ENCODE measurements at regions not wholly inside any gene's neighbourhood (a gene's known extent, or its start where the extent isn't known, plus 50 kb on each side); places are given as distances from the start of the nearest gene placed in this dataset.

DNA sequence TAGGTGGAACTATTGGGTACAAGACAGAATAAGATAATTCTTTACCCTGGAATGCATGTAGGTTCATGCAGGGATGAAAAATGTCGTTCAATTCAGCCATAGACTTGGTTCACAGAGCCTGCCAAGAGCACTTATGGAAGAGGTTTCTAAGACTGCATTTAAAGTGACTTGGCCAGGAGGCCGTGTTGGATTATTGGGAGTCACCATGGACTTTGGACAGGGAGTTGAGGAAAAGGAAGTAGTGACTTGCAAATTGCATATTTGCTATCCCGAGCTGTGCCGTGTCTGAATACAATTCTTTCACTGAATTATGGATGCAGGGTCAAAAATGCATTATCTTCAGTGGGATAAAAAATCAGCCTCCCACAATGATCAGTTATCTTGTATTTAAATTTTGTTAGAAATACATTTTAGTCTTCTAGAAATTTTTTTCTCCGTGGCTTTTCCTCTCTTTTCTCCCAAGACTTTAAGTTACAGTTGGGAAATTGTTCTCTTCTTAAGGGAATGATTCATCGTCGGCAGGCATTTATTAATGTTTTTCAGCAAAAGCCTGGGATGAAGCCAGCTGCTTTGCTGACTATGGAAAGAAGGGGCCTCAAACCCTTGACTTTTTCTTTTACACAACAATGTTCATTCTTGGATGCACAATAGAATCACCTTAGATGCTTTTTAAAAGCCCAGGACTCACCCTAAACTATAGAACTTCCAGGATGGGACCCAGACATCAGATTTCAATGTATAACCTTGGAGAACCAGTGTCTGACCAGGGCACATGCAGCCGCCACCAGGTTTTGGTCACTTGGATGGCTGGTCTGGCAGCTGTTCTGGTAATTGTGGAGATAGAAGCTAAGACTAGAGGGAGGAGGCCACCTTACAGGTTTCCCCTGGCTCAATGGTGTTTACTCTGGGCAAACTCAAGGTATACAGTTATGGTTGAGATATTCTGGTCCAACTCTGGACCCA is 70.8 kb downstream of the FAT3 start:
- TF ChIP-seq, protein P1, sequence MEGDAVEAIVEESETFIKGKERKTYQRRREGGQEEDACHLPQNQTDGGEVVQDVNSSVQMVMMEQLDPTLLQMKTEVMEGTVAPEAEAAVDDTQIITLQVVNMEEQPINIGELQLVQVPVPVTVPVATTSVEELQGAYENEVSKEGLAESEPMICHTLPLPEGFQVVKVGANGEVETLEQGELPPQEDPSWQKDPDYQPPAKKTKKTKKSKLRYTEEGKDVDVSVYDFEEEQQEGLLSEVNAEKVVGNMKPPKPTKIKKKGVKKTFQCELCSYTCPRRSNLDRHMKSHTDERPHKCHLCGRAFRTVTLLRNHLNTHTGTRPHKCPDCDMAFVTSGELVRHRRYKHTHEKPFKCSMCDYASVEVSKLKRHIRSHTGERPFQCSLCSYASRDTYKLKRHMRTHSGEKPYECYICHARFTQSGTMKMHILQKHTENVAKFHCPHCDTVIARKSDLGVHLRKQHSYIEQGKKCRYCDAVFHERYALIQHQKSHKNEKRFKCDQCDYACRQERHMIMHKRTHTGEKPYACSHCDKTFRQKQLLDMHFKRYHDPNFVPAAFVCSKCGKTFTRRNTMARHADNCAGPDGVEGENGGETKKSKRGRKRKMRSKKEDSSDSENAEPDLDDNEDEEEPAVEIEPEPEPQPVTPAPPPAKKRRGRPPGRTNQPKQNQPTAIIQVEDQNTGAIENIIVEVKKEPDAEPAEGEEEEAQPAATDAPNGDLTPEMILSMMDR (conservative IDR thresholded peaks at IDR 0.05; ENCODE audit: low read depth in 2 of 2), result no peak
- TF ChIP-seq POLR2AphosphoS5 (IDR thresholded peaks at IDR 0.05; ENCODE audit: low read depth) (no peak), JUNB (IDR thresholded peaks at IDR 0.05; ENCODE audit: unreplicated experiment) (no peak), EZH2 (IDR thresholded peaks at IDR 0.05; ENCODE audit: low read depth, unreplicated experiment) (no peak), EZH2phosphoT487 (IDR thresholded peaks at IDR 0.05; ENCODE audit: unreplicated experiment) (no peak), ZNF331 (CRISPR knock-in tag; IDR thresholded peaks at IDR 0.05; ENCODE audit: low read depth) (no peak), CREB1 (CRISPR knock-in tag; IDR thresholded peaks at IDR 0.05; ENCODE audit: low read depth) (no peak), NANOG (IDR thresholded peaks at IDR 0.05; ENCODE audit: borderline replicate concordance) (no peak), ZNF114 (CRISPR knock-in tag; IDR thresholded peaks at IDR 0.05) (no peak)
- TF ChIP-seq, protein P2, sequence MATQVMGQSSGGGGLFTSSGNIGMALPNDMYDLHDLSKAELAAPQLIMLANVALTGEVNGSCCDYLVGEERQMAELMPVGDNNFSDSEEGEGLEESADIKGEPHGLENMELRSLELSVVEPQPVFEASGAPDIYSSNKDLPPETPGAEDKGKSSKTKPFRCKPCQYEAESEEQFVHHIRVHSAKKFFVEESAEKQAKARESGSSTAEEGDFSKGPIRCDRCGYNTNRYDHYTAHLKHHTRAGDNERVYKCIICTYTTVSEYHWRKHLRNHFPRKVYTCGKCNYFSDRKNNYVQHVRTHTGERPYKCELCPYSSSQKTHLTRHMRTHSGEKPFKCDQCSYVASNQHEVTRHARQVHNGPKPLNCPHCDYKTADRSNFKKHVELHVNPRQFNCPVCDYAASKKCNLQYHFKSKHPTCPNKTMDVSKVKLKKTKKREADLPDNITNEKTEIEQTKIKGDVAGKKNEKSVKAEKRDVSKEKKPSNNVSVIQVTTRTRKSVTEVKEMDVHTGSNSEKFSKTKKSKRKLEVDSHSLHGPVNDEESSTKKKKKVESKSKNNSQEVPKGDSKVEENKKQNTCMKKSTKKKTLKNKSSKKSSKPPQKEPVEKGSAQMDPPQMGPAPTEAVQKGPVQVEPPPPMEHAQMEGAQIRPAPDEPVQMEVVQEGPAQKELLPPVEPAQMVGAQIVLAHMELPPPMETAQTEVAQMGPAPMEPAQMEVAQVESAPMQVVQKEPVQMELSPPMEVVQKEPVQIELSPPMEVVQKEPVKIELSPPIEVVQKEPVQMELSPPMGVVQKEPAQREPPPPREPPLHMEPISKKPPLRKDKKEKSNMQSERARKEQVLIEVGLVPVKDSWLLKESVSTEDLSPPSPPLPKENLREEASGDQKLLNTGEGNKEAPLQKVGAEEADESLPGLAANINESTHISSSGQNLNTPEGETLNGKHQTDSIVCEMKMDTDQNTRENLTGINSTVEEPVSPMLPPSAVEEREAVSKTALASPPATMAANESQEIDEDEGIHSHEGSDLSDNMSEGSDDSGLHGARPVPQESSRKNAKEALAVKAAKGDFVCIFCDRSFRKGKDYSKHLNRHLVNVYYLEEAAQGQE (IDR thresholded peaks at IDR 0.05; ENCODE audit: unreplicated experiment), result no peak
- TF ChIP-seq, protein P3, sequence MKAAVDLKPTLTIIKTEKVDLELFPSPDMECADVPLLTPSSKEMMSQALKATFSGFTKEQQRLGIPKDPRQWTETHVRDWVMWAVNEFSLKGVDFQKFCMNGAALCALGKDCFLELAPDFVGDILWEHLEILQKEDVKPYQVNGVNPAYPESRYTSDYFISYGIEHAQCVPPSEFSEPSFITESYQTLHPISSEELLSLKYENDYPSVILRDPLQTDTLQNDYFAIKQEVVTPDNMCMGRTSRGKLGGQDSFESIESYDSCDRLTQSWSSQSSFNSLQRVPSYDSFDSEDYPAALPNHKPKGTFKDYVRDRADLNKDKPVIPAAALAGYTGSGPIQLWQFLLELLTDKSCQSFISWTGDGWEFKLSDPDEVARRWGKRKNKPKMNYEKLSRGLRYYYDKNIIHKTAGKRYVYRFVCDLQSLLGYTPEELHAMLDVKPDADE (IDR thresholded peaks at IDR 0.05), result no peak

All from GM23338 (cell line).